Stimulated activated CD4-positive, alpha-beta T cell treated with anti-CD3 and anti-CD28 coated beads, TNF-alpha, amount 100 ng/mL, for 1 hour (primary cell): ENCODE measurements at regions not wholly inside any gene's neighbourhood (a gene's known extent, or its start where the extent isn't known, plus 50 kb on each side); places are given as distances from the start of the nearest gene placed in this dataset.
"Not testable (repeated sequence)": the region's sequence is repeated elsewhere in the genome, so short reads cannot be mapped to it uniquely, and the experiment has no call there.

Experiments used
- DNase-seq, 3 donors: peaks; one replicate each; pipeline ENCODE4 v3.0.0-alpha.2; 2020; ENCODE audit warnings: low read depth in 3 of 3, low spot score in 1 of 3

GRCh38 chr10:60570896-60571295, 181.2 kb upstream of the ANK3 start:
- DNase-seq = no peak

GRCh38 chr10:60570272-60570865, 180.7 kb upstream of the ANK3 start:
- DNase-seq = no peak

GRCh38 chr10:60569681-60570080, 180.0 kb upstream of the ANK3 start:
- DNase-seq = no peak

GRCh38 chr10:60566096-60566495, 176.4 kb upstream of the ANK3 start:
- no peak for DNase-seq

GRCh38 chr10:60565492-60565891, 175.8 kb upstream of the ANK3 start:
- no peak for DNase-seq

- no peak for DNase-seq
Measured at GRCh38 chr10:60564475-60564874, 174.8 kb upstream of the ANK3 start.

GRCh38 chr10:60560451-60560850, 170.8 kb upstream of the ANK3 start:
- DNase-seq = no peak

- DNase-seq = no peak
Measured at GRCh38 chr10:60555700-60556099, 166.0 kb upstream of the ANK3 start.

GRCh38 chr10:60549686-60550085, 160.0 kb upstream of the ANK3 start:
- DNase-seq = no peak

GRCh38 chr10:60542657-60543056, 153.0 kb upstream of the ANK3 start:
- DNase-seq = no peak

GRCh38 chr10:60541451-60541850, 151.8 kb upstream of the ANK3 start:
- DNase-seq = no peak

- no peak for DNase-seq
Measured at GRCh38 chr10:60537697-60538096, 148.0 kb upstream of the ANK3 start.

GRCh38 chr10:60536529-60537114, 146.9 kb upstream of the ANK3 start:
- DNase-seq = no peak

- no peak for DNase-seq
Measured at GRCh38 chr10:60535427-60535826, 145.8 kb upstream of the ANK3 start.

- no peak for DNase-seq
Measured at GRCh38 chr10:60534761-60535389, 145.2 kb upstream of the ANK3 start.

- no peak for DNase-seq
Measured at GRCh38 chr10:60532696-60533468, 143.2 kb upstream of the ANK3 start.

GRCh38 chr10:60531006-60531405, 141.3 kb upstream of the ANK3 start:
- DNase-seq = no peak

GRCh38 chr10:60527676-60528075, 138.0 kb upstream of the ANK3 start:
- no peak for DNase-seq

GRCh38 chr10:60525716-60526585, 136.3 kb upstream of the ANK3 start:
- DNase-seq = no peak

GRCh38 chr10:60524541-60524940, 134.9 kb upstream of the ANK3 start:
- DNase-seq = no peak

- DNase-seq = not testable (repeated sequence)
Measured at GRCh38 chr10:60523371-60523770, 133.7 kb upstream of the ANK3 start.
